WTC11 (cell line): ENCODE measurements at regions not wholly inside any gene's neighbourhood (a gene's known extent, or its start where the extent isn't known, plus 50 kb on each side); places are given as distances from the start of the nearest gene placed in this dataset.

Source experiments
- ATF3 ChIP-seq: sonication (generic); formaldehyde crosslinking; conservative IDR thresholded peaks from 2 replicates; pipeline ENCODE4 v1.8.1; 2022; ENCODE audit warnings: mild to moderate bottlenecking, missing genetic modification reagents
- CTCF ChIP-seq: fragments of 200-600 bp; IDR thresholded peaks from 2 replicates; pipeline ENCODE4 v1.8.0; 2022; ENCODE audit warnings: antibody characterized with exemption
- FOXP1 ChIP-seq: sonication (generic); formaldehyde crosslinking; IDR thresholded peaks from 2 replicates; pipeline ENCODE4 v1.8.0; 2022; ENCODE audit warnings: missing genetic modification reagents, mild to moderate bottlenecking, moderate library complexity, borderline replicate concordance
- FOXP4 ChIP-seq: sonication (generic); formaldehyde crosslinking; IDR thresholded peaks from 2 replicates; pipeline ENCODE4 v1.8.0; 2022; ENCODE audit warnings: mild to moderate bottlenecking, missing genetic modification reagents
- TF ChIP-seq, protein P1 (sequence below): sonication (generic); formaldehyde crosslinking; IDR thresholded peaks from 2 replicates; pipeline ENCODE4 v1.8.0; 2022; ENCODE audit warnings: mild to moderate bottlenecking, missing genetic modification reagents

DNA sequence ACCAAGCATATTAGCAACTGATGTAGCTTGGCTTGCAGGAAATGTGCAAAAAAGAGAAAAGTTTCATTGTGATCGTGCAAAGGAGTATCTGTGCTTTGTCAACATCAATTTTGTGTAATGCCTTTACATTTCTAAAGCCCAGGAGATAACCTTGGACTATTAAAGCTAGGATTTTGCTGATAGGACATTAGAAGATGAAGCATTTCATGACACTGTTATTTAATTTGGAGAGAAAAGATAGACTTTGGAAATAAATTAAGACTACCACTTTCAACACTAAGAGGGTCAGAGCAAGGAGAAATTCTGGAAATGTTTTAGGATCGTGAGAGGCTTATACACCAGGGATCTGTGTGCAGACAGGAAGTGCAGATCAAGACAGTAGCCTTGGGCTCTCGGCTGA is 120.6 kb upstream of the MID1 start:
- TF ChIP-seq, protein P1, sequence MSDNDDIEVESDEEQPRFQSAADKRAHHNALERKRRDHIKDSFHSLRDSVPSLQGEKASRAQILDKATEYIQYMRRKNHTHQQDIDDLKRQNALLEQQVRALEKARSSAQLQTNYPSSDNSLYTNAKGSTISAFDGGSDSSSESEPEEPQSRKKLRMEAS: no peak
- no peak for TF ChIP-seq FOXP4 (CRISPR knock-in tag)
- TF ChIP-seq ATF3 (CRISPR knock-in tag): no peak
- TF ChIP-seq FOXP1 (CRISPR knock-in tag): no peak
- TF ChIP-seq CTCF: no peak
